ENCODE measurements at regions not wholly inside any gene's neighbourhood (a gene's known extent, or its start where the extent isn't known, plus 50 kb on each side); places are given as distances from the start of the nearest gene placed in this dataset.
"Not testable (repeated sequence)": the region's sequence is repeated elsewhere in the genome, so short reads cannot be mapped to it uniquely, and the experiment has no call there.

GRCh38 chr2:7436096-7436906 lies 519.1 kb downstream of the RNF144A start:
- no peak for DNase-seq

DNA sequence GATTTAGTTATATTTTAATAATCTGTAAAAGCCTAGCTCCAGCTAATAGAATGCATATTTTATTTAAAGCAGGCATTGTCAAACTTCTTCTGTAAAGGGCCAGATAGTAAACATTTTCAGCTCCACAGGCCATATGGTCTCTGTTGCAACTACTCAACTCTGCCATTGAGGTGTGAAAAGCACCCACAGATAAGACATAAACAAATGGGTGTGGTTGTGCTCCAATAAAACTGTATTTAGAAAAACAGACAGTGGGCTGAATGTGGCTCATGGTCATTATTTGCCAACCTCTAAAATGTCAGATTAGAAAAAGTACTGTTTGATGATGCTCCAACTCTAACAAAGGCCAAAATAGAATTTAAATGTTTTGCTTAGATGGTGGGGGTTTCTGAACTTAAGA lies 519.9 kb downstream of the RNF144A start:
- no peak for DNase-seq

DNA sequence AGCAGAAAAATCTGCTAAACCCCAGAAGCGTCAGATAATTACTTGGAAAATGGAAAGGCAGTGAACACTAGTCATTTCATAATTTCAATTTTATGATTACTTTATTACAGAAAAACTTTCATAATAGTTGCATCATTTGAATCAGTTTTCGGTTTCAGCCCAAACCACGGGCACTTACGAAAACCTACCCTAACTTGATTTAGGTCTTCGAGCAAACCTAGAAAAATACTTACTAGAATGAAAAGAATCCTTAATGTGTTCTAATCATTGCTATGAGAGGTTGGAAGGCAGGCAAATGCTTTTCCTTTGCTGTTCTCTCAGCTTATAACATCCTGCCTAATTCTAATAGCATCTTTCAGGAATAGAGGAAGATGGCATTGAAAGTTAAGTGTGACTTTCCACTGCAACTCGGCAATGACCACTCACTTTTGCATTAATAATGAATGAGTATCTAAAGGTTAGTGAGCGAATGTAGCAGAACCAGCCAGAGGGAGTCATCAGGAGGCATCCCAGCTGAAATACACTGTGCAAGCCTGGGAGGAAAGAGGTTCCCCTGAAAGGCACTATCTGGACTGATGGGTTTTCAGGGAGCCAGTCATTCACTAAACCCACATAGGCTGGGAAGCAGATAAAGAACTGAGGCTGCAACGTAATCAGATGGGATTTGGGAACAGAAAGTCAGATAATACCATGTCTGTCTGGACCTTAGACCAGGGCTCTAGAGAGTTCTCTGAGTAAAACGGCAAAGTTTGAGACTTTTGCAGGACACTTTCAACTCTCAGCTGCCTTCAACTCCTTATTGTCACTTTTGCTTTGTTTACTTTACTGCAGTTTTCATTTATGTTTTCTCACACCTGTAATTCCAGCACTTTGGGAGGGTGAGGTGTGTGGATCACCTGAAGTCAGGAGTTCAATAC lies 520.8 kb downstream of the RNF144A start:
- DNase-seq: no peak

GRCh38 chr2:7438855-7439254 lies 521.6 kb downstream of the RNF144A start:
- DNase-seq: no peak

DNA sequence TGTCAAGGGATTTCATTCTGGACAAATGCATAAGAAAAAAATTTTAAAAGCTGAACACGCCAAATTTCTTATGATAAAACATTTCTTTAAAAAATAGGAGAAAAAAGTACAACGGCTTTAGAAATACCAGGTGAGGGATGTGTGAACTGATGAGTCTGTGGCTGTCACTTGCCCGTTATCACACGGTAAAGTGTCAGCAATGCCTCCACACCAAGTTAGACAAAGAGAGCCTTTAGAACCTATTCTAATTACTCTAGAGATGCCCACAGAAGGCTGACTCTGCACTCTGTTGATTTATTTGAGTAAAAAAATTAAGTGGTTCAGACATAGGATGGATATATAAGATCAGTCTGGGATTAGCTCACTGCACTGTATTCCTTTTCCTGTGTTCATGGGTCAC lies 523.8 kb downstream of the RNF144A start:
- DNase-seq: no peak

GRCh38 chr2:7441841-7442240 lies 524.6 kb downstream of the RNF144A start:
- DNase-seq: not testable (repeated sequence)

DNA sequence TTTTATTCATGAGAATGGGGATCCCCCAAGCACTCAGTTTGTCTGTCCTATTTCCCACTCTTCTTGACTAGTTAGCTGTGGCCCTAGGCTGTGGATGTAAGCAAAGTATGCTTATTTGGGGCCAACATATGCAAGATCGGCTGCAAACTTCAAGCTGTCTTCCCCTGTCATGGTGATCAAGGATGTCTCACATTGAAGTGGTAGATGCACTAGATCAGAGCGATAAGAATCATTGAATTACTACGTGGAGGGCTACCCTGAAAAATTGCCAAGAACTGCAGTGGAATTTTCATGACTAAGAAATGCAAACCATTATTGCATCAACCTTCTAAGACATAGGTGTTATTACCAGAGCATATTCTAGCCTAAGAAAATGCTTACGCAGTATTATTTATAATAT lies 527.4 kb downstream of the RNF144A start:
- DNase-seq: no peak

DNA sequence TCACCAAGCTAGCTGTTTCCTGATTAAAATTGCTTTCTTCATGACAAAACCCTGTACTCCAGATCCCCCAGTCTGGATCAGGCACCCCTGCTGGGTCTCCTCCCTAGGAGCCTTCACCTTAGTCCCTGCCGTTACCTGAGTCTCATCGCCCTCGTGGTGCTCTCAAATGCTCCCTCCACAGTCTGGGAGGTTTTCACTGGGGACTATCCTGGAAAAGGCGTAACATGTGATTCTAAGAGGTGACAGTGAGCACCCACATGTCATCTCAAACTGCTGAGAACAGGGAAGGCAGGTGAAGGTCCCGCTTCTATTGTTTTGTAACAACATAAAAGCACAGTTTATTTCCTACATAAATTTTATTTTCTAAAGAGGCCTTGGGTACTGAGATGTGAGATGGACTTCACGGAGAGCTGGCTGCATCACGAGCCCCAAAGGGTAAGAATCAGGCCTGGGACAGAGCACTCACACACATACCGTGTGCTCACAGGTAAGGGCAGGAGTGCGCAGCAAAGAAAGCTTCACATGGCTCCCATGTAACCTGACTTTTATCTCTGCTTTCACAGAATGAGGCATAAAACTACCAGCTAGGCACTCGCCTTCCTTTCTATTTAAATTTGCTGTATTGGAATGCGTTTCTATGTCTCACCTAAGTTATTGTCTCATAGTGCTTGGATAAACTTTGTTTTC lies 531.5 kb downstream of the RNF144A start:
- DNase-seq: no peak

- DNase-seq: no peak
Measured at GRCh38 chr2:7449298-7449697, 532.1 kb downstream of the RNF144A start.

- DNase-seq: peak; percentile 41 to 55
Measured at GRCh38 chr2:7450188-7450832, 533.1 kb downstream of the RNF144A start.

DNA sequence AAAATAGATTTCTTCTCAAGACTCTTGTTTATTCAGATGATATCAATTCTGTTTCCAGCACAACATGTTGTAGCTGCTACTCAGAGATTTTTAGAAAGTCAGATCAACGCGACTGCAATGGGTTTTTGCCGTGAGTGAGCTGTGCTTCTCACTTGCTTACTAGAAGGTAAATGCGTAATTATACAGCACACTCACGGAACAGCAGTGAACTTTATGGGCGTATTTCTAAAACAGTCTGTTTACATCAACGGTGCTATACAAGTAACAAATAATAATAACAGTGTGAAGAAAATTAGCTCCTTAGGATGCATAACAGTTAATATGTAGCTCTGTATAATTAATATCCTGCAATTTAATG lies 533.6 kb downstream of the RNF144A start:
- DNase-seq: peak in 1 of 2 donors; percentile 15

- DNase-seq: no peak
Measured at GRCh38 chr2:7452110-7452876, 535.1 kb downstream of the RNF144A start.

GRCh38 chr2:7454592-7454991 lies 537.4 kb downstream of the RNF144A start:
- DNase-seq: no peak

GRCh38 chr2:7456762-7457161 lies 539.5 kb downstream of the RNF144A start:
- no peak for DNase-seq

DNA sequence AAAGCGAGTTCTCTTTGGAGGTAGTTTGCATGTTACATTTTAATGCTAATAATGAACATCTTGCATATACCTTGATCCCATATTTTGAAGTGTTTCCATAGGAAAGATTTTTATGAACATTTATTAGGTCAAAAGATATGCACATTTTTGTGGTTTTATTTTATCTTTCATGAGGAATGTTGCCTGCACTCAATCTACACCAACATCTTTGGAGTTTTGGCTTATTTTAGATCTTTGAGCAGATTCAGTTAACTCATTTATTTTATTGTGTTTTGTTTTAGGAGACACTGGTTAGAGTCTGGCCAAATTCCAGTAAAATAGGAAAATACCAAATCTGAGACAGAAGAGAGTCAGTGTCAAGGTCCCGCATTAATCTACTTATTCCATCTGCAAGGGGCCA lies 540.9 kb downstream of the RNF144A start:
- DNase-seq: no peak

DNA sequence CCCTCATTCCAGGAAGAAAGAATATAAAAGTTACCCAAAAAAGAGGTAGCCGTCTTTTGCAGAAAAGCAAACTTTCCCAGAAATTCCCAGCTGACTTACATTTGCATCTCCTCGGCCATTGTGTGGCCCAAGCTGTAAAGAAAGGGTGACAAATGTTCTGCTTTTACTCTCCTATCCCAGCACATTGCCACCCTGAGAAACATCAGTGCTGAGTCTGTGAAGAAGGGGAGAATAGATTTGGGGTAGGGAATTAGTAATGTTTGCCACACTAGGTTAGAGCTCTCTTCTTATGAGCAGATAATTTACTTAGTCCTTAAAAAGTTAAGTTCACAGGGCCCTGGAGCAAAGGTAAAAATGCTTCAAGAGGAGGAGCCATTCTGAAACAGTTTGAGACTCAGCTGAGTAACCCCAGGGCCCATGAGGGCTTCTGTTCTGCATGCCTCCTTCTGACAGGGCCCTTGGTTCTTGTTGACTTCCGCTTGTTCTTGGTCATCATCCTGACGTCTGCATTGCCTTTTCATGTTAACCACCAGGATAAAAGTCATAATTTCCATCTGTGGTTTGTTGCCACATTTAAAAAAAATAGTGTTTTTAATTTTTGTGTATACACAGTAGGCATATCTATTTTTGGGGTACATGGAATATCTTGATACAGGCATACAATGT lies 550.7 kb downstream of the RNF144A start:
- DNase-seq: peak; percentile 29 to 54

DNA sequence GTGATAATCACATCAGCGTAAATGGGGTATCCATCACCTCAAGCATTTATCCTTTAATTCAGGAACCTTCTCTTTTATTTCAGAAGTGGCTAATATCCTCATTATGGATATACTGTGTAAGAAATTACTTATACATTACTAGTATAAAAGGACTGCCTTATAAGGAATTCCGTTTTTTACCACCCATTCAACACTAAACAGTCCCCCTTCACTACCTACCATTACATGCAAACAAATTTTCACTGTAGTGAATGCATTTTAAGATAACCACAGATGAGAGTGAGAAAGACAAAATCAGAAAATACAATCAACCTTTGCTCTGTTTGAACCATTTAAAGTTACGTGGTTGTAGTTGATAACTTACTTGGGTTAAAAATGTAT lies 551.2 kb downstream of the RNF144A start:
- DNase-seq: no peak

GRCh38 chr2:7468955-7469354 lies 551.7 kb downstream of the RNF144A start:
- no peak for DNase-seq

GRCh38 chr2:7471185-7471584 lies 554.0 kb downstream of the RNF144A start:
- DNase-seq: no peak

DNA sequence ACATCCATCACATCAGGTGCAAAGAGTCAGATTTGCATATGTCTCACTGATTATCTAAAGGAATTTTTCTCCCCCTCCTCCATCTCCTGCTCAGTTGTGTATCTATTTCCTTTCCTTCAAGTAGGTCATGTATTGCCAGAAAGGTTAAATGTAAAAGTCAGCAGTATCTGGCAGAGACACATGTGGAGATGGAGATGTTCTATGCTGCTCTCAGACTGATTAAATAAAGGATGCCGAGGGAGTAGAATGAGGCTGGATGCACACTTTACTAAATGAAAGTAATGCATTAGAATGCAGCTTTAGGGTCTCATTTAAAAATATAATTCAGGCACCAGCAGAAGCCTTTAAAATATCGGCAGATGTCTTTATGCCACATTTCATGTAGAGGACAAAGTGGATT lies 555.3 kb downstream of the RNF144A start:
- no peak for DNase-seq

DNA sequence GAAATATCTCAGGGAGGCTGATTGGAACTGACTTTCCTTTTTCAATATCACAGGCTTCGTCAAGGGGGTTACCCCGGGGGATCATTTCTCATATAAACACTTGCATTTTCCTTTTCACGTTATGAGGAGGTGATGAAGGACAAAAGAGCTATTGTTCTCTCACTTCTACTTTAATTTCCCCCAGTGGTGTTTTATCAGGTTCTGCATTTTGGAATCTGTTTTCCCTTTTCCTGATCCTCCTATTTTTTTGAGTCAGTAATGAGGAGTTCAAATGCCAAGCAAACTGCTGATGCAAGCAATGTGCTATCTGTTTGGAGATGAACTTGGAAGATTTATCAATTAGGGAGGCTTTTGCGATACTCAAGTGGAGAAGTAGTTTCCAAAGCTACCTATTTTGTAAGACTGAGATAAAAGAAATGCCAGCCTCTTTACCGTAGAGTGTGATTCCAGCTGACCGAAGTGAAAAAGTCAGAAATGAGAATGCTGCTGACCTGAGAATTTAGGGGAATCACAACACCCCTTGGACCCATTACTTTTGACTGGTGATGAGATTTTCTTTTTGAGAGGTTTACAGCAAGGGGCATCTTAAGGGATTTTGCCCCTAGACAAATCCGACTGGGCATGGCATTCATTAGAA lies 556.0 kb downstream of the RNF144A start:
- no peak for DNase-seq

All from CD4-positive, alpha-beta T cell treated with Interleukin-1 beta for 1 hour (primary cell).